CD14-positive monocyte (primary cell): ENCODE measurements at regions not wholly inside any gene's neighbourhood (a gene's known extent, or its start where the extent isn't known, plus 50 kb on each side); places are given as distances from the start of the nearest gene placed in this dataset.
A peak's percentile ranks its signal among the peaks of the same experiment; 100 is the strongest.

Source experiments
- DNase-seq, 3 donors: peaks; one replicate each; pipeline ENCODE4 v3.0.0-alpha.2; 2011 to 2022
- H2AFZ ChIP-seq: 2 replicates; pipeline ENCODE4 v1.6.0; 2012; ENCODE audit warnings: mild to moderate bottlenecking, low read depth, low read length, inconsistent platforms; ENCODE audit not compliant: insufficient read depth, poor library complexity, severe bottlenecking
- H3K27ac ChIP-seq, 2 donors: 1 replicate in 1 of 2; 2 replicates in 1 of 2; pipeline ENCODE4 v1.5.1; 2012 to 2013; ENCODE audit warnings: low read length in 2 of 2, control low read depth in 1 of 2, inconsistent platforms in 1 of 2, low read depth in 1 of 2, mild to moderate bottlenecking in 1 of 2
- H3K27me3 ChIP-seq, 2 donors: one replicate each; pipeline versions ENCODE4 v1.6.0 to v1.6.1; 2011 to 2013; ENCODE audit warnings: low read length in 2 of 2; ENCODE audit not compliant: control insufficient read depth in 2 of 2, insufficient read depth in 2 of 2
- H3K36me3 ChIP-seq, 2 donors: replicated peaks in 1 of 2; 1 replicate in 1 of 2; 2 replicates in 1 of 2; pipeline versions ENCODE4 v1.5.1 to v1.6.1; 2012 to 2013; ENCODE audit warnings: low read length in 2 of 2, control low read depth in 1 of 2, inconsistent platforms in 1 of 2, mild to moderate bottlenecking in 1 of 2; ENCODE audit not compliant: insufficient read depth in 2 of 2, control insufficient read depth in 1 of 2
- H3K4me1 ChIP-seq, 2 donors: 1 replicate in 1 of 2; 2 replicates in 1 of 2; pipeline versions ENCODE4 v1.5.1 to v1.6.1; 2012 to 2013; ENCODE audit warnings: low read length in 2 of 2, control low read depth in 1 of 2, inconsistent platforms in 1 of 2, mild to moderate bottlenecking in 1 of 2, moderate library complexity in 1 of 2; ENCODE audit not compliant: insufficient read depth in 2 of 2, control insufficient read depth in 1 of 2
- H3K4me2 ChIP-seq: replicated peaks from 2 replicates; pipeline ENCODE3; 2012; ENCODE audit warnings: low read length, moderate library complexity, mild to moderate bottlenecking; ENCODE audit not compliant: poor library complexity, severe bottlenecking; ENCODE audit errors: extremely low read depth
- H3K4me3 ChIP-seq, 3 experiments: fragments of 200-600 bp in 1 of 3; sonication (generic) in 1 of 3; replicated peaks in 1 of 3; 1 replicate in 2 of 3; 2 replicates in 1 of 3; pipeline ENCODE4 v1.5.1; 2011 to 2013; ENCODE audit warnings: low read length in 3 of 3, mild to moderate bottlenecking in 3 of 3, control low read depth in 2 of 3, low read depth in 2 of 3, inconsistent platforms in 1 of 3, moderate library complexity in 1 of 3
- H3K79me2 ChIP-seq: 2 replicates; pipeline ENCODE4 v1.6.0; 2012; ENCODE audit warnings: mild to moderate bottlenecking, control low read depth, inconsistent platforms, low read length, moderate library complexity; ENCODE audit not compliant: insufficient read depth
- H3K9ac ChIP-seq: 2 replicates; pipeline ENCODE4 v1.6.0; 2017; ENCODE audit warnings: low read length, mild to moderate bottlenecking; ENCODE audit not compliant: insufficient read depth, poor library complexity, severe bottlenecking
- H3K9me3 ChIP-seq, 2 donors: replicated peaks in 1 of 2; 1 replicate in 1 of 2; 2 replicates in 1 of 2; pipeline versions ENCODE4 v1.5.1 to v1.6.1; 2012 to 2013; ENCODE audit warnings: low read length in 2 of 2, control low read depth in 1 of 2; ENCODE audit not compliant: control insufficient read depth in 1 of 2, insufficient read depth in 1 of 2
- H4K20me1 ChIP-seq: 2 replicates; pipeline ENCODE4 v1.6.0; 2012; ENCODE audit warnings: mild to moderate bottlenecking, low read length, control low read depth, moderate library complexity; ENCODE audit not compliant: insufficient read depth
- H3K27ac Mint-ChIP-seq, 7 donors: one replicate each; pipeline ENCODE4 v1.8.0; 2020; ENCODE audit warnings: mild to moderate bottlenecking in 7 of 7, mixed read lengths in 7 of 7, moderate library complexity in 6 of 7, inconsistent platforms in 2 of 7
- H3K27me3 Mint-ChIP-seq, 3 donors: one replicate each; pipeline ENCODE4 v1.8.0; 2021 to 2022; ENCODE audit warnings: low read depth in 3 of 3, mild to moderate bottlenecking in 3 of 3, mixed read lengths in 3 of 3, moderate library complexity in 3 of 3, inconsistent platforms in 1 of 3
- H3K36me3 Mint-ChIP-seq, 2 donors: one replicate each; pipeline ENCODE4 v1.8.0; 2020; ENCODE audit warnings: mixed read lengths in 2 of 2, inconsistent platforms in 1 of 2, mild to moderate bottlenecking in 1 of 2
- H3K4me1 Mint-ChIP-seq: one replicate; pipeline ENCODE4 v1.8.0; 2020; ENCODE audit warnings: mild to moderate bottlenecking, mixed read lengths
- H3K4me3 Mint-ChIP-seq, 2 donors: one replicate each; pipeline ENCODE4 v1.8.0; 2020; ENCODE audit warnings: mild to moderate bottlenecking in 2 of 2, mixed read lengths in 2 of 2, moderate library complexity in 1 of 2
- H3K9me3 Mint-ChIP-seq, 7 donors: one replicate each; pipeline ENCODE4 v1.8.0; 2020 to 2022; ENCODE audit warnings: mixed read lengths in 7 of 7, mild to moderate bottlenecking in 6 of 7, moderate library complexity in 6 of 7, inconsistent platforms in 2 of 7
- WGBS: methylation state at CpG from one replicate; pipeline ENCODE4 v1.1.5; 2013; ENCODE audit warnings: missing lambda C conversion rate; ENCODE audit not compliant: insufficient coverage; 5-methylcytosine and 5-hydroxymethylcytosine counted together
- intact Hi-C, 2 donors: fragments of 100-400 bp; cut with micrococcal nuclease; formaldehyde crosslinking; loops; one replicate each; pipeline versions ENCODE4 v1.15.0 to v1.15.1; 2023
- TF ChIP-seq, protein P1 (sequence below): fragments of 200-600 bp; IDR thresholded peaks from one replicate; pipeline ENCODE4 v1.8.0; 2022; ENCODE audit warnings: antibody characterized with exemption, mild to moderate bottlenecking

DNA sequence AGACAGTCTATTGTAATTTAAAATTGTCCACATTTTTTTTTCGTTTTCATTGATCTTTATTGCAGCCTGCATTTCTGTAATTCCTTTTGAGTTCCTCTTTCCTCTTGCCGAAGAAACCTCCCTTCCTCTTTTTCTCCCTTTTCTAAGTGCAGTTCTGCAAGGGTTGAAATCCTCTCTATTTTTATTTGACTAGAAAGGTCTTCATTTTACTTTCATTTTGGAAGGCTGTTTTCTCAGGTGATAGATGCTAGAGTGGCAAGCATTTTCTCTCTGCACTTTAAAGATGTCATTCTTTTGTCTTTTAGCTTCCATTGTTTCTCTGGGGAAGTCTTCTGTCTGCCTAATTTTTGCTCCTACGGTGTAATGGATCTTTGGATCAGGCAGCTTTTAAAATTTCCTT, 248.5 kb downstream of the SMARCA2 start:
- peak overlapping the region; percentile 1 for H2AFZ ChIP-seq
- Mint-ChIP-seq H3K27ac (peak overlapping the region in 5 of 7 donors; percentile 15 to 86 (median 41)), H3K4me3 (peak overlapping the region in 1 of 2 donors; percentile 76), H3K27me3 (peaks cover 0 to 3% (median 0%) of the 10 kb centered on the region in 3 donors), H3K4me1 (peaks cover 18% of the 10 kb centered on the region), H3K36me3 (no peaks in the 10 kb centered on the region), H3K9me3 (peaks cover 0 to 2% (median 0%) of the 10 kb centered on the region in 7 donors)
- TF ChIP-seq, protein P1, sequence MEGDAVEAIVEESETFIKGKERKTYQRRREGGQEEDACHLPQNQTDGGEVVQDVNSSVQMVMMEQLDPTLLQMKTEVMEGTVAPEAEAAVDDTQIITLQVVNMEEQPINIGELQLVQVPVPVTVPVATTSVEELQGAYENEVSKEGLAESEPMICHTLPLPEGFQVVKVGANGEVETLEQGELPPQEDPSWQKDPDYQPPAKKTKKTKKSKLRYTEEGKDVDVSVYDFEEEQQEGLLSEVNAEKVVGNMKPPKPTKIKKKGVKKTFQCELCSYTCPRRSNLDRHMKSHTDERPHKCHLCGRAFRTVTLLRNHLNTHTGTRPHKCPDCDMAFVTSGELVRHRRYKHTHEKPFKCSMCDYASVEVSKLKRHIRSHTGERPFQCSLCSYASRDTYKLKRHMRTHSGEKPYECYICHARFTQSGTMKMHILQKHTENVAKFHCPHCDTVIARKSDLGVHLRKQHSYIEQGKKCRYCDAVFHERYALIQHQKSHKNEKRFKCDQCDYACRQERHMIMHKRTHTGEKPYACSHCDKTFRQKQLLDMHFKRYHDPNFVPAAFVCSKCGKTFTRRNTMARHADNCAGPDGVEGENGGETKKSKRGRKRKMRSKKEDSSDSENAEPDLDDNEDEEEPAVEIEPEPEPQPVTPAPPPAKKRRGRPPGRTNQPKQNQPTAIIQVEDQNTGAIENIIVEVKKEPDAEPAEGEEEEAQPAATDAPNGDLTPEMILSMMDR = no peak
- no peak overlapping the region for H3K9ac ChIP-seq
- no peaks in the 10 kb centered on the region for H3K36me3 ChIP-seq
- intact Hi-C loops = no loop called here
- peak overlapping the region; percentile 44 for H3K4me2 ChIP-seq
- no CpG with 5 or more reads among the region's 3 CpGs for WGBS
- DNase-seq = peak; percentile 26 to 49 (median 46)
- no peaks in the 10 kb centered on the region for H4K20me1 ChIP-seq
- H3K27ac ChIP-seq = peak overlapping the region in 1 of 2 donors; percentile 54
- peaks cover 16 to 18% of the 10 kb centered on the region in 2 donors for H3K4me1 ChIP-seq
- H3K4me3 ChIP-seq = peak overlapping the region in 1 of 3 experiments; percentile 39
- no peaks in the 10 kb centered on the region for H3K9me3 ChIP-seq
- H3K79me2 ChIP-seq = no peaks in the 10 kb centered on the region
- no peaks in the 10 kb centered on the region for H3K27me3 ChIP-seq

DNA sequence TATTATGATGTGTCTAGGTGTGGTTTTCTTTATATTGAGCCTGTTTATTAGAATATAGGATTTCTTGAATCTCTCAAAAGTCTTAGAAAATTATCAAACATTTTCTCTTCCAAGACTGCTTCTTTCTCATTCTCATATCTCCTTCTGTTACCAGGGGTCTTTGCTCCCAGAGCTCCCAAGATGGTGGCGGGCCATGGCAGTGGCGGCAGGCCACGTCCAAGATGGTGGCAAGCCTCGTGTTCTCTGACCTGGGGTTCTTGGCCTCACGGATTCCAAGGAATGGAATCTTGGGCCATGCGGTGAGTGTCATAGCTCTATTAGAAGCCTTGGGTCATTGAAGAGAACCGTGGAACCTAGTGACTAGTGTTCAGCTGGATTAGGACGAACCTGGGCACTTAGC, 248.9 kb downstream of the SMARCA2 start:
- Histone ChIP-seq H3K9ac (no peak overlapping the region), H3K36me3 (no peaks in the 10 kb centered on the region), H3K4me2 (peak overlapping the region; percentile 44), H3K4me3 (peak overlapping the region in 1 of 3 experiments; percentile 39), H4K20me1 (no peaks in the 10 kb centered on the region), H3K4me1 (peaks cover 16 to 18% of the 10 kb centered on the region in 2 donors), H3K27me3 (no peaks in the 10 kb centered on the region), H3K27ac (peak overlapping the region in 1 of 2 donors; percentile 54), H3K9me3 (no peaks in the 10 kb centered on the region), H2AFZ (peak overlapping the region; percentile 1), H3K79me2 (no peaks in the 10 kb centered on the region)
- H3K36me3 Mint-ChIP-seq = no peaks in the 10 kb centered on the region
- 89% methylated on average over 7 of the region's 8 CpGs for WGBS
- peak overlapping the region in 5 of 7 donors; percentile 12 to 86 (median 69) for H3K27ac Mint-ChIP-seq
- intact Hi-C loops = no loop called here
- H3K27me3 Mint-ChIP-seq = peaks cover 0 to 3% (median 0%) of the 10 kb centered on the region in 3 donors
- TF ChIP-seq, protein P1 = no peak
- peak overlapping the region in 1 of 2 donors; percentile 76 for H3K4me3 Mint-ChIP-seq
- H3K9me3 Mint-ChIP-seq = peaks cover 0 to 2% (median 0%) of the 10 kb centered on the region in 7 donors
- peaks cover 18% of the 10 kb centered on the region for H3K4me1 Mint-ChIP-seq
- no peak for DNase-seq
